Fibroblast of lung (primary cell): ENCODE measurements at regions not wholly inside any gene's neighbourhood (a gene's known extent, or its start where the extent isn't known, plus 50 kb on each side); places are given as distances from the start of the nearest gene placed in this dataset.
A peak's percentile ranks its signal among the peaks of the same experiment; 100 is the strongest.
"Not testable (repeated sequence)": the region's sequence is repeated elsewhere in the genome, so short reads cannot be mapped to it uniquely, and the experiment has no call there.

ENCODE experiments used
- DNase-seq, 2 donors: peaks; one replicate each; pipeline versions ENCODE4 v3.0.0 to v3.0.0-alpha.2; 2010; ENCODE audit warnings: low read depth in 2 of 2
- H2AFZ ChIP-seq: 2 replicates; pipeline ENCODE4 v1.5.1; 2012; ENCODE audit warnings: low read length, control low read depth, inconsistent platforms
- H3K27ac ChIP-seq: 2 replicates; pipeline ENCODE4 v1.5.1; 2011; ENCODE audit warnings: low read length, control low read depth; ENCODE audit not compliant: insufficient read depth
- H3K27me3 ChIP-seq: 2 replicates; pipeline ENCODE4 v1.5.1; 2011; ENCODE audit warnings: mild to moderate bottlenecking, low read length; ENCODE audit not compliant: control insufficient read depth, insufficient read depth
- H3K36me3 ChIP-seq: 2 replicates; pipeline ENCODE4 v1.5.1; 2011; ENCODE audit warnings: low read length; ENCODE audit not compliant: control insufficient read depth, insufficient read depth
- H3K4me1 ChIP-seq: 2 replicates; pipeline ENCODE4 v1.5.1; 2011; ENCODE audit warnings: low read length; ENCODE audit not compliant: control insufficient read depth, insufficient read depth; ENCODE audit errors: extremely low read depth
- H3K4me2 ChIP-seq: 2 replicates; pipeline ENCODE4 v1.5.1; 2011; ENCODE audit warnings: low read length, control low read depth; ENCODE audit not compliant: insufficient read depth; ENCODE audit errors: extremely low read depth
- H3K4me3 ChIP-seq, 4 experiments: fragments of 200-600 bp in 1 of 4; sonication (generic) in 1 of 4; replicated peaks in 1 of 4; 2 replicates each; pipeline ENCODE4 v1.5.1; 2011 to 2016; ENCODE audit warnings: low read length in 4 of 4, low read depth in 3 of 4, mild to moderate bottlenecking in 3 of 4, control low read depth in 2 of 4, inconsistent platforms in 1 of 4, mixed read lengths in 1 of 4; ENCODE audit not compliant: insufficient read depth in 1 of 4; ENCODE audit errors: control extremely low read depth in 1 of 4
- H3K79me2 ChIP-seq: 2 replicates; pipeline ENCODE4 v1.5.1; 2012; ENCODE audit warnings: mild to moderate bottlenecking, low read length, inconsistent platforms; ENCODE audit not compliant: control insufficient read depth, insufficient read depth
- H3K9ac ChIP-seq: 2 replicates; pipeline ENCODE4 v1.5.1; 2011; ENCODE audit warnings: mild to moderate bottlenecking, low read length, control low read depth; ENCODE audit not compliant: insufficient read depth
- H3K9me3 ChIP-seq: 2 replicates; pipeline ENCODE4 v1.5.1; 2012; ENCODE audit warnings: low read depth, low read length; ENCODE audit not compliant: control insufficient read depth, insufficient read depth
- H4K20me1 ChIP-seq: 2 replicates; pipeline ENCODE4 v1.5.1; 2011; ENCODE audit warnings: low read length; ENCODE audit not compliant: control insufficient read depth, insufficient read depth; ENCODE audit errors: extremely low read depth
- CTCF ChIP-seq, 2 donors: IDR thresholded peaks in 1 of 2; conservative IDR thresholded peaks in 1 of 2; 1 replicate in 1 of 2; 2 replicates in 1 of 2; pipeline ENCODE4 v1.5.1; 2011 to 2012; ENCODE audit warnings: low read length in 2 of 2, control low read depth in 1 of 2, inconsistent platforms in 1 of 2, low read depth in 1 of 2, mild to moderate bottlenecking in 1 of 2
- EZH2 ChIP-seq: IDR thresholded peaks from 2 replicates; pipeline ENCODE4 v1.5.1; 2012; ENCODE audit warnings: low read length, control low read depth, mild to moderate bottlenecking; ENCODE audit errors: missing control alignments

DNA sequence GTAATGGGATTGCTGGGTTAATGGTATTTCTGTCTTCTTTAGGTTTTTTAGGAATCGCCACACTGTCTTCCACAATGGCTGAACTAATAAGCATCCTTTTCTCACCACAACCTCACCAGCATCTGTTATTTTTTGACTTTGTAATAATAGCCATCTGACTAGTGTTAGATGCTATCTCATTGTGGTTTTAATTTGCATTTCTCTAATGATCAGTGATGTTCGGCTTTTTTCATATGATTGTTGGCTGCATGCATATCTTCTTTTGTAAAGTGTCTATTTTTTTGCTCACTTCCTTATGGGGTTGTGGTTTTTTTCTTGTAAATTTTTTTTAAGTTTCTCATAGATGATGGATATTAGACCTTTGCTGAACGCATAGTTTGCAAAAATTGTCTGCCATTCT, 377.9 kb downstream of the GALC start:
- no peaks in the 10 kb centered on the region for H4K20me1 ChIP-seq
- DNase-seq: peak in 1 of 2 donors; percentile 73
- H3K36me3 ChIP-seq: no peaks in the 10 kb centered on the region
- no peak overlapping the region for H3K4me2 ChIP-seq
- no peaks in the 10 kb centered on the region for H3K27me3 ChIP-seq
- no peak overlapping the region for H3K4me3 ChIP-seq
- H3K9me3 ChIP-seq: no peaks in the 10 kb centered on the region
- H3K4me1 ChIP-seq: no peaks in the 10 kb centered on the region
- H2AFZ ChIP-seq: no peak overlapping the region
- TF ChIP-seq EZH2 (no peak), CTCF (conservative IDR thresholded peaks at IDR 0.05 in 1 of 2, IDR thresholded peaks at IDR 0.05 in 1 of 2; ENCODE audit: low read depth in 1 of 2, low read length in 2 of 2) (no peak)
- H3K9ac ChIP-seq: no peak overlapping the region
- H3K79me2 ChIP-seq: no peaks in the 10 kb centered on the region
- H3K27ac ChIP-seq: no peak overlapping the region

- Histone ChIP-seq H3K4me2 (no peak overlapping the region), H3K4me3 (no peak overlapping the region), H3K9me3 (no peaks in the 10 kb centered on the region), H3K36me3 (no peaks in the 10 kb centered on the region), H3K27me3 (no peaks in the 10 kb centered on the region), H3K27ac (no peak overlapping the region), H3K9ac (no peak overlapping the region), H2AFZ (no peak overlapping the region), H4K20me1 (no peaks in the 10 kb centered on the region), H3K79me2 (no peaks in the 10 kb centered on the region), H3K4me1 (no peaks in the 10 kb centered on the region)
- TF ChIP-seq CTCF (conservative IDR thresholded peaks at IDR 0.05 in 1 of 2, IDR thresholded peaks at IDR 0.05 in 1 of 2; ENCODE audit: low read depth in 1 of 2, low read length in 2 of 2): no peak
- no peak for TF ChIP-seq EZH2
- peak in 1 of 2 donors; percentile 9 for DNase-seq
Measured at GRCh38 chr14:87613881-87614280, 379.1 kb downstream of the GALC start.

DNA sequence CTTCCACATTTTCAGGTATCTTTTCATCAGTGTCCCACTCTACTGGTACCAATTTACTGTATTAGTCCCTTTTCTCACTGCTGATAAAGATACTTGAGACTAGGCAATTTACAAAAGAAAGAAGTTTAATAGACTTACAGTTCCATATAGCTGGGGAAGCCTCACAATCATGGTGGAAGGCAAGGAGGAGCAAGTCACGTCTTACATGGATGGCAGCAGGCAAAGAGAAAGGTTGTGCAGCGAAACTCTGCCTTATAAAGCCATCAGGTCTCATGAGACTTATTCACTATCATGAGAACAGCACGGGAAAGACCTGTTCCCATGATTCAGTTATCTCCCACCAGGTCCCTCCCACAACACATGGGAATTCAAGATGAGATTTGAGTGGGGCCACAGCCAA, 385.9 kb downstream of the GALC start:
- H3K27me3 ChIP-seq, H3K27ac ChIP-seq, H3K4me1 ChIP-seq, DNase-seq, H3K9ac ChIP-seq, H4K20me1 ChIP-seq, H3K4me2 ChIP-seq, H3K4me3 ChIP-seq, H3K9me3 ChIP-seq, H3K79me2 ChIP-seq, H2AFZ ChIP-seq, H3K36me3 ChIP-seq: not testable (repeated sequence)
